Kidney epithelial cell (primary cell): ENCODE measurements at regions not wholly inside any gene's neighbourhood (a gene's known extent, or its start where the extent isn't known, plus 50 kb on each side); places are given as distances from the start of the nearest gene placed in this dataset.

Experiments used
- DNase-seq: peaks from one replicate; pipeline ENCODE4 v3.0.0-alpha.2; 2010; ENCODE audit warnings: low read depth
- H3K27me3 ChIP-seq: 2 replicates; pipeline ENCODE4 v1.6.0; 2011; ENCODE audit warnings: low read length; ENCODE audit not compliant: control insufficient read depth, insufficient read depth
- H3K36me3 ChIP-seq: 2 replicates; pipeline ENCODE4 v1.5.1; 2011; ENCODE audit warnings: low read length; ENCODE audit not compliant: control insufficient read depth, insufficient read depth
- H3K4me3 ChIP-seq: 2 replicates; pipeline ENCODE4 v1.5.1; 2011; ENCODE audit warnings: low read depth, mild to moderate bottlenecking, control low read depth, low read length
- CTCF ChIP-seq: IDR thresholded peaks from 2 replicates; pipeline ENCODE4 v1.5.1; 2011; ENCODE audit warnings: mild to moderate bottlenecking, moderate library complexity, low read length, control low read depth, inconsistent platforms; ENCODE audit not compliant: insufficient read depth, poor library complexity, severe bottlenecking

GRCh38 chr1:83756984-83757717, 241.8 kb downstream of the TTLL7 start:
- Histone ChIP-seq H3K4me3 (no peak overlapping the region), H3K27me3 (no peaks in the 10 kb centered on the region), H3K36me3 (no peaks in the 10 kb centered on the region)
- DNase-seq, result no peak
- TF ChIP-seq CTCF, result no peak

GRCh38 chr1:83751602-83752001, 247.3 kb downstream of the TTLL7 start:
- H3K36me3 ChIP-seq, result no peaks in the 10 kb centered on the region
- H3K27me3 ChIP-seq, result no peaks in the 10 kb centered on the region
- no peak for TF ChIP-seq CTCF
- DNase-seq, result no peak
- no peak overlapping the region for H3K4me3 ChIP-seq

GRCh38 chr1:83750201-83750600, 248.7 kb downstream of the TTLL7 start:
- Histone ChIP-seq H3K4me3 (no peak overlapping the region), H3K27me3 (no peaks in the 10 kb centered on the region), H3K36me3 (no peaks in the 10 kb centered on the region)
- no peak for TF ChIP-seq CTCF
- DNase-seq, result no peak

- no peak overlapping the region for H3K4me3 ChIP-seq
- no peaks in the 10 kb centered on the region for H3K27me3 ChIP-seq
- no peaks in the 10 kb centered on the region for H3K36me3 ChIP-seq
- DNase-seq, result no peak
- TF ChIP-seq CTCF, result no peak
Measured at GRCh38 chr1:83747853-83748482, 251.0 kb downstream of the TTLL7 start.

- TF ChIP-seq CTCF, result no peak
- H3K27me3 ChIP-seq, result no peaks in the 10 kb centered on the region
- no peaks in the 10 kb centered on the region for H3K36me3 ChIP-seq
- no peak for DNase-seq
- no peak overlapping the region for H3K4me3 ChIP-seq
Measured at GRCh38 chr1:83746234-83746633, 252.7 kb downstream of the TTLL7 start.

- no peaks in the 10 kb centered on the region for H3K36me3 ChIP-seq
- DNase-seq, result no peak
- no peaks in the 10 kb centered on the region for H3K27me3 ChIP-seq
- TF ChIP-seq CTCF, result no peak
- no peak overlapping the region for H3K4me3 ChIP-seq
Measured at GRCh38 chr1:83742446-83742845, 256.5 kb downstream of the TTLL7 start.
